ENCODE measurements at regions not wholly inside any gene's neighbourhood (a gene's known extent, or its start where the extent isn't known, plus 50 kb on each side); places are given as distances from the start of the nearest gene placed in this dataset.
"Not testable (repeated sequence)": the region's sequence is repeated elsewhere in the genome, so short reads cannot be mapped to it uniquely, and the experiment has no call there.

DNA sequence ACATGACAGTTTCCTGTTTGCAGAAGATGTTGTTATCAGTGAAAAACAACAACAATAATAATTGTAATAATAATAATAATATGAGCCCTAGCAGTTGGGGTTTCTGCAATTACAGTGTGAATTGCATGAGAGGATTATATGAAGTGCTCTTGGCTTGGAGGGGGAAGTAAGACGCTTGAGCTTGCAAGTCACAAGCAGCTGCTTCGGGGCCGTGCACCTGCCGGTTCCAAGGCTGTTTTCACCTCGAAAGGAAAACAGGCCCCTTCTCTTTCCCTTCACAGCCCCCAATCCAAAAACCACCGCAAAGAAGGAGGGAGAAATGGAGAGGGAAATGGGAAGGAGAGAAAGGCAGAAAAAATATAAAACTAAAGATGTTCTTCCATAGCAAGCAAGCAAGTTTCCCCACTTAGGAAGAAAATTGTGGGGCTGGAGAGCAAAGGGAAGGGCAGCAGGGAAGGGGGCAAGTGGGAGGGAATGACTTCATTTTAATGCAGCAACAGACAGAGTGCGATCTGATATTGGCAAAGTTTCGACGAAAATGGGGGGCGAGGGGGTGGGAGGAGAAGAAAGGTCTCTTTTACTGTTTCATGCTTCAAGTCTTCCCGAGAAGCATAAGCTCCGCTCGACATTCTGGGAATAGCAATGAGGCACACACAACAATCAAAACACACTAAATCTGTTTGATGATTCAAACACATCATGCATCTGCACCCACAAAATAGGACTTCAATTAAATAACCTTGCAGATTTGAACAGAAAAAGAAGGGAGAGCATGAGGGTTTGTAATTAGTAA lies 284.2 kb upstream of the ATP11B start:
- peak; percentile 54 for DNase-seq (ENCODE audit: low spot score)

DNA sequence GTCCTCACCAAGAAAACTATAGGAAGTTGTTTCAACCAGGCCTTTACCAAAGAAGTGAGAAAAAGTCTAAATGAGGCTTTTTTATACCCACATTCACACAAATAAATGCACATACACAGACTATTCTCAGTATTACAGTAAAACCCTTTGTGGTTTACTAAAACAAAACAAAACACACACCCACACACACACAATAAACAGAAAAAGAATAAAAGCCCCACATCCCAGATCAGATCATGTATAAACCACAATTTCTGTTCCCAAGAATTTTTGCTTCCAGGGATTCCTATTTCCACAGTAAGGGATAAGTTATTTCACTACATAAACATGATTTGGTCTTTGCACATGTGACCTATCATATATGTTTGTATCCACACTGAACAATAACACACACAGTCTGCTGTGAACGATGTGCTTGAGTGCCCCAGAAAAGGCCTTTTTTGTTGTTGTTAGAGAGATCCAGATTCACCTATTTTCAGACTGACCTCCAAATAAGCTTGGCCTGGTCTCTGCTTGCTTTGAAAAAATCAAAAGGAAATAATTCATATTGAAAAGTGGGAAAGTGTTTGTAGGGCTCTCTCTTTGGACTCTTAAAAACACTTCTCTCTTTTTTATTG lies 283.4 kb upstream of the ATP11B start:
- DNase-seq (ENCODE audit: low spot score) = no peak

DNA sequence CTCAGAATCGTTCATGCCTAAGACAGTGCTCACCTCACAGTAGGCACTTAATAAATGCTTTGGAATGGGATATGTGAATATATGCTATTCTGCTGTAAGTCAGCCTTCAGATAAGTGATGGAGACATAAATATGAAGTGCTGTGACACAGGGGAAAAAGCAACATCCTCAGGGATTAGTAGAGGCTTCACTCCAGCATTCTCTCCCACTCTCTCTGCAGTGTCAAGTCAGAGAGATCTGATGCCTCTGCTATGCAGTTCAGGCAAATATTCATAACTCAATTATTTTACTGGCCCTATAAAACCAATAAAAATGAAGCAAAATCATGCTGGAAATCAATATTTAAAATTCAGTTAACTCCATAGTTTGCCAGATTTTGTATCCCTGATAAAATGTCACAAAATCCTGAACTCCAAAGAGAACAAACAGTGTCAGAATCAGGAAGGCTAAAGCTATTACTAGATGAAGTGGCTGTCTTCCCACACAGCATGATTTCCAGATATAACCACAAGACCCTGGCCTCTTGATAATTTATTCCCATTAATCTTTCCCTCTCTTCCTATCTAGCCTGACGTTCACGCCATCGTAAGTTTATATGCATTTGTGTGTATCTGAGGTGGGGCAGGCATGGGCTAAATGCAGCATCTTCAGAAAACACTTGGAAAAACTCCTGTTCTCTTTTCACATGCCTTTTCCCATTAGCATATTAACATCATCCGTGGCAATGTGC lies 278.9 kb upstream of the ATP11B start:
- DNase-seq (ENCODE audit: low spot score) = no peak

DNA sequence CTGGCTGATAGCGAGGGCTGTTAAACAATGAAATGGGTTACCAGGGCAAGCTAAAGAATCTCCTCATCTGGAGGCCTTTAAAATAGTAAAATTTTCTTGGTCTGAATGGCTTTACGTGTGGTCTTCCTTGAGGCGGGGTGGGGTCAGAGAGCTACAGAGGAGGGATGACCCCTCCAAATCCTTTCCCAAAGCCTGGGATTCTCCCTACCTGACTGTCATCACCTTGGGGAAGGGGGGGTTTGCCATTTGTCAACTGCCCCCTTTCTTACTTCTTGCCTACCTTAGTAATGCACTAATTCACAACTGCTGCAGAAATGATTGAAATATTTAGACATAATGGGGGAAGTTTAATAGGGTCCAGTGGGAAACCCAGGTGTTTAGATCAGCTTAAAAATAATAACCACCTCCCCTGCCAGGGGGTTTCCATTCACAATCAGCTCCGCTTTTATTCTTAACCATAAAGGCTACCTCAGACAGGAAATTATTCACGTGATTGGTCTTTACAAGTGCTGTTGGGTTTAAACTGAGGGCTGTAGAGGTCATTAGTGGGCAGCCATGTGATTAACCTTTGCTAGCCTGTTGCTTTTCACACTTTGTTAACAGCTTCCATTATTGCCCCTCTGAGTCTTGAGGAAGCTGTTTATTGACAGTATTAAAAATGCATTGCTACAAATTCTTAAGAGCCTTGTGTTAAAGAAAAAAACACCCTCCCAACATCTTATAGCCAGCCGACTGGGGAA lies 276.5 kb upstream of the ATP11B start:
- peak; percentile 15 for DNase-seq (ENCODE audit: low spot score)

DNA sequence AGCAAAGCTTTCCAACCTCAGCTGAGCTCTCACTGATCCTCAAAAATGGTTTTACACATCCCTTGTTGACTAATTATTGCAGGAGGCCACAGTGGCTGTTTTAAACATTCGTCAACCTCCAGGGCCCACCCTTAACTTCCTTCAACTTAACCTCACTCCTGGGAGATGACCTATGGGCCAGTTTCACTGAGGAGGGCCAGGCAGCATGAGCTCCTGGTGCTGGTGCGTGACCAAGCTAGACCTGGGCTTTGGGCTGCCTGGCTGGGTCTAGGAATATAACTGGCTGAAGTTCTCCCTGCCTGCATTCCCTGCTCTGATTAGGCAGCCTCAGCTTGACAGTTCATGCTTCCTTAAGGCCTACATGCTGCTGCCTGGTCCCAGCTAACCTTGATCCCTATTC lies 273.7 kb upstream of the ATP11B start:
- no peak for DNase-seq (ENCODE audit: low spot score)

DNA sequence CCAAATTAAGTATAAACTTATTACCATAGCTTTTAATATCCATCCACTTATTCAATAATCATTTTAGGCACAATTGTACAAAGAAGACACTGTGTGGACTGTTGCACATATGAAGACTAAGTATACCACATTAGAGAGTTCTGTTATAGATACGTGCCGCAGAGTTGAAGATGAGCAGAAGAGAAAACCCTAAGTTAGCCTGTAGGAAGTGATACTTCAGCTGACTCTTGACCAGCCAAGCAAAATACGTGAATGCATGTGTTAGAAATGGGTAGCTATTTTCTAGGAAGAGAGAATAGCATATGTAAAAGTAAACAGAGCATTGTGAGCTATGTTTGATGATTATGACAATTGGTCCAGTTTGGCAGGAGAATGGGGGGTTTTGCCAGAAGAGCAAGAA lies 272.0 kb upstream of the ATP11B start:
- no peak for DNase-seq (ENCODE audit: low spot score)

DNA sequence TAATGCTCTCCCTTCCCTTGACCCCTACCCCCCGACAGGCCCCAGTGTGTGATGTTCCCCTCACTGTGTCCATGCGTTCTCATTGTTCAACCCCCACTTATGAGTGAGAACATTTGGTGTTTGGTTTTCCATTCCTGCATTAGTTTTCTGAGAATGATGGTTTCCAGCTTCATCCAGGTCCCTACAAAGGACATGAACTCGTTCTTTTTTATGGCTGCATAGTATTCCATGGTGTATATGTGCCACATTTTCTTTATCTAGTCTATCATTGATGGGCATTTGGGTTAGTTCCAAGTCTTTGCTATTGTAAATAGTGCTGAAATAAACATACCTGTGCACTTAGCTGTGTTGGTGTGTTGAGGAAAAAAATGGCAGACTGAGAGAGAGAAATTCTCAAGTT lies 269.9 kb upstream of the ATP11B start:
- DNase-seq (ENCODE audit: low spot score) = not testable (repeated sequence)

DNA sequence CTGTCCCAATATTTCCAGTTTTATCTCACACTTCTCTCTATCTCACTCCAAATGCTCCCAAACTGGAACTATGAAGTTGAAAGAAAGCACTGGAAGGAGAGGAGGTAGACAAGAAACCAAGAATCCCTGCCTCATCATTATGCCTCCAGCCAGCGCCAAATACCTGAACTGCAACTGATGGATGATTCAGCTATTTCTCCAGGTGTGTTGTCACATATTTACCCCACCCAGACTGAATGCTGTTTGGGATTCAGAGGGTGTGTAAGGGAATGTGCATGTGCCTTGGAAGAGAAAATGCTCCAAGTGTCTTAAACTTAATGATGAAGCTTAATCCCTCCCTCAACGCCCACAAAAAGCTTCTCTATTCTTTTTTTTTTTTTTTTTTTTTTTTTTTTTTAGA lies 269.5 kb upstream of the ATP11B start:
- no peak for DNase-seq (ENCODE audit: low spot score)

DNA sequence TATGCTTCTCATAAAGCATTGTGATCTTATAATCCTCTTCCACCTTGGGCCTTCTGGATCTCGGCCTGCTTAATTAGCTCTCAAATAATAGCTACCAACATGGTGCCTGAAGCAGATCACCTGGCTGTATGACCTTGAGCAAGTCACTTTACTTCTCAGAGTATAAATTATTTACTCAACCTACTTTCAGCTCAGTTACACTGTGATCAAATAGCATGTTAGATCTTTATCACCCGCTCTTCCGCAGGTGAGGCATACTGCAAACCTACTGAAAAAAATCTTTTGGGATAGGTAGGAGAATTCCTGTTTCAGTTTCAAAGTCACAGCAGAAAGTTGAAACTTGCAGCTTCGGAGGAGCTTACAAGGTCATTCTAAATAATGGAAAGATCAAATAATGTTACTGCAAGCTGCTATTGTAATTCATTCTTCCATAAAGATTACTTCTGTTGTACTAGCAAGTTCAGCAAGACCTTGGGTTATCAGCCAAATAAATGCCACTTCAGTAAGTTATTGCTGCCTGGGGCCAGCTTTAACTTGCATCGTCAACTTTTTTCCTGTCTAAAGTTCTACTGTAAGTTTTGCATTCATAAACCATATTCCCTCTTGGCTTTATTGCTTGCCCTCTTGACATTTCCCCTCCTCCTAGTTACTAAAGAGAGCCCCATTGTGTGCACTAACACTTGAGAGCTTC lies 268.4 kb upstream of the ATP11B start:
- DNase-seq (ENCODE audit: low spot score) = no peak

DNA sequence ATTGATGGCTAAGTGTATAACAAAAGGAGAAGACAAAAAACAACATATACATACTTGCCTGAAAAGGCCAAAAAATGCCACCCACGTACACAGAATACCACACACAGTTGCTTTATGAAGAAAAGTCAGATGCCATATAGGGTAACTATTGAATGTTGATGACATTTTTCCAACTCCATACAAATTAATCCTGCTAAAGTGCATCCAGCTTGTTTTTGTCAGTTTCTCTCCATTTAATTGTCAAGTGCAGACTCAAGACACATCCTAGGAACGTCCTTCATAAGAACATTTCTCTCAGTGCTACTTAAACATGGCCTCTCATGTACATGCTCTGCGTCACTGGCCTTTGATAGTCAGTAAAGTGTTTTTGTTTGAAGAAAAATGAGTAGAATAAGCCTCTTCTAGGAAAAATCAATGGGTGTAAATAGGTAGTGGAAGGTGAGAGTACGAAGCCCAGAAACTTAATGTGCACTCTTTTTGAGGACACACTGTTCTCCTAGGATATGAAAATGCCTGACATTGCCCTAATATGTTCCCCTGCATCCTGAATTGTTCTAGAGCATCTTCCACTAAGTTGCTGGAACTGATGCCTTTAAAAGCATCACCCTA lies 267.4 kb upstream of the ATP11B start:
- DNase-seq (ENCODE audit: low spot score) = no peak

DNA sequence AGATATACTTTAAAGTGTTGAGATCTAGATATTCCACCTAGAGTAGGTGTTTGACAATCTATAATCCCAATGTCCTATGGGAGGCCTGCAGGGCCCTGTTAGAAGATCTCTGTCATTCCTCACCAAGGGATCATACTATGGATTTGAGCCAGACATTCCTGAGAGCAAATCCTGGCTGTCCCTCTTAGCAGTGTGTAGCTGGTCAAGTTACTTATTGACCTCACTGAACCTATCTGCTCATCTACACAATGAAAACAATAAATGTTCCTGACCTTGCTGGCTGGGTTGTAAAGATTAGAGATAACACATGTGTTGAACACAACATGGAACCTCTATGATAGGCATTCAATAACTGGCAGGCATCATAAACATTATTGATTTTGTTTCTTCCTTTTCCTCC lies 265.6 kb upstream of the ATP11B start:
- no peak for DNase-seq (ENCODE audit: low spot score)

DNA sequence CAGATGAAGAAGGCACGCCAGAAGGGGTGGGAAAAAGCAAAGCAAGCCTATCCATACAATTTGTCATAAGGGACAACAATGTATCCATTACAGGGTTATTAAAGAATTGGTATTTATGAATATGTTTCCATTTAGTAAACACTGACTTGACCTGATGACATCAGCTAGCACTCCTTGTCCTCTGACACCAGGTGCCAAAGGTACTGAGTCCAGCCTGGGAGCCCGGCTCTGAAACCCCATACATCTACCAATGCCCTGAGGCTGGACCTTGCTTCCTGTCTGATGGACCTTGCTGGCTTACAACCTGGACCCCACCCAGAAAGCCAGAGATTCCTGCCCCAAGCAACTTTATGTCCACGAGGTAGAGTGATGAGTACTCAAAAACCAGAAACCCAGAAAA lies 263.0 kb upstream of the ATP11B start:
- no peak for DNase-seq (ENCODE audit: low spot score)

DNA sequence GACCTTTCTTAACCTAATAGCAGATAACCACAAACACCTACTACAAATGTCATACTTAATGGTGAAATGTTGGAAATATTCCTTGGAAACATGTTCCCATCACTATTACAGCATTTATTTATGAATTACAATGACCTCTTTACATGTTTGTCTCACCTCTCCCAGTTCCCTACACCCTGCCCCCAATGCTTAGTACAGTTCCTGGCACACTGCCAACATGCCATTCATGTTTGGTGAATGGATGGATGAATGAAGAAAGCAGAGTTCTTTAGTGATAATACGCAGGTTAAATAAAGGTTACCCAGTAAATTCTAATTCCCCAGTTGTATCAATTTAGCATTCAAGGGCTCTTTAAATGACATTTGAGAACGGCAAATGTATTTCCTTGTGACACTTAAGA lies 259.9 kb upstream of the ATP11B start:
- peak; percentile 7 for DNase-seq (ENCODE audit: low spot score)

DNA sequence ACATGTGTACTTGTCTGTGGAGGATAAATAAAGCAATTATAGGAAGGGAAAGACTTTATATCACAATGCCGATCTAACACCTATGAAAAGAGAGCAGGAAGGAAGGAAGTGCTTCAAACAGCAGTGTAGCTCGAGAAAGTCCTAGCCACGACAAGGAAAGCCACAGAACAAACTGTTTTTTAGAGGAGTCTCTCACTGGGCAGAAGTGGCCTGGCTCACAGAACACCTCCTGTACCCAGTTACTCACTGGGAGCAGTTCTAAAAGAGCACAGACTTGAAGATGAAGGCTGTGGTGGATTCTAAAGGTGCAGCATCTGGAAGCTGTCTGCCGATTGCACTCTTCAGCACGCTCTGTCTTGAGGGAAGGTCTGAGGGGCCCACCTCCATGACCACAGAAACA lies 248.8 kb upstream of the ATP11B start:
- no peak for DNase-seq (ENCODE audit: low spot score)

DNA sequence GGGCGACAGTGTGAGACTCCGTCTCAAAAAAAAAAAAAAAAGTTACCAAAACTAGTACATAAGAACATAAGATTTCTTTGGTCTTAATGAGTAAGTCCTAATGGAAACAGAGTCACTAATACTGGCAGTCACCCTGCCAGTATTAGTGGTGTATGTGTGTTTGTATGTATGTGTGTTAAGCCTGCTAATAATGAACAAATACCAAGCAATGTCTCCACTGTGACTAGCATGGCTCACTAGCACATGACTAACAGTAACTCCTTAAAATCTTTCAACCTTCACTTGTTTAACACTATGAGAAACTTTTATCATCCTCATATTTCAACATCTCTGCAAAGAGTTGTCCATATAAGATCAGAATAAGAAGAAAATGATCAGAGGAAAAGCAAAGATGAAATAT lies 231.0 kb upstream of the ATP11B start:
- no peak for DNase-seq (ENCODE audit: low spot score)

DNA sequence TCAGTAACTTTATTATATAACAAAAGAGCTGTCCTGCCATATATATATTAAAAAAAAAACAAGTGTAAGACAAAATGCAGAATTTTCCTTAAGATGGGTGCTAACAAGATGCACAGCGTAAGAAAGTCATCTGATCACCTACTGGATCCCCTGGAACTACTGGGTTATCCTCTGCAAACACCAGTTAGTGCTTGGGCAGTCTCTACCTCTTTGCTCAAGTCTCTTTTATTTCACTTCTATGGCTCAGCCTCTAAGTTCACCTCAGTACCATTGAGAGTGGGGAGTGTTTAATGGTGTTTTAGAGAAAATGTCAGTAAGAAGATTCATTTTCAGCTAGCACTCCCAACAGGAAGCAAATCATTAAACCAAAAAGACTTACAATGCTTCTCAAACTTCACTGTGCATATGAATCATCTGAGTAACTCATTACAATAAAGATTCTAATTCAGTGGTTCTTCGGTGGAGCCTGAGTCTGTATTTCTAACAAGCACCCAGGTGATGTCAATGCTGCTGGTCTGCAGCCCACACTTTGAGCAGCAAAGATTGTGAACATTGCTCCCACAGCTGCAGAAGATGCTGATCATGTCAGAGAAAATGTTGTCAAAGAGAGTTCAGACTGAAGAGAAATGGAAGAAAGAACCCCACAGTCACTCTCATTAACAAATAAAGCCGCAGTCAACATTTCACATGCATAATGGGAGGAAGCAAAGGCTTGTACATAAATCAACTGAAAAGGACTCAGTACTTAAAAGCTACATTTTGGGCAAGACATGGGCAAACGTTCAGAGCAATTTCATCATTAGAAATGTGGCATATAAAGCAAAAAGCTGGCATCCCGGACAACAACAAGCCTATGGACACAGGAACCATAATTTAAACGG lies 227.1 kb upstream of the ATP11B start:
- no peak for DNase-seq (ENCODE audit: low spot score)

DNA sequence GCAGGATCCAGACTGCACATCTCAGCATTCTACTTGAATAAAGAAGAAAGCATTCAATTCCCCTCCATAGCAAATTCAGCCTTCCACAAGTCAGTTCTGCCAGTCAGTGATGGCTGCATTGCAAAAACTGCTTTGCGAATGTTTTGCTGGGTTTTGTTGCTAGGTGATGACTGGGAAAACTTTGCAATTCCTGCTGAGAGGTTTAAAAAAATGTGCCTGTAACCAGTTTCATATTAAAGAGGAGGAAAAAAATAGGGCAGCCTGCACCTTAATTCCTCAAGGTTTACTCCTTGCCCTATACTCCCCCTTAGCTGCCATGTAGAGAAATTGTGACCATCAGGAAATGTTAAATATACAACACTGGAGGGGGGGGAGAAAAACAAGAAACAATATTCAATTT lies 225.6 kb upstream of the ATP11B start:
- DNase-seq (ENCODE audit: low spot score) = no peak

DNA sequence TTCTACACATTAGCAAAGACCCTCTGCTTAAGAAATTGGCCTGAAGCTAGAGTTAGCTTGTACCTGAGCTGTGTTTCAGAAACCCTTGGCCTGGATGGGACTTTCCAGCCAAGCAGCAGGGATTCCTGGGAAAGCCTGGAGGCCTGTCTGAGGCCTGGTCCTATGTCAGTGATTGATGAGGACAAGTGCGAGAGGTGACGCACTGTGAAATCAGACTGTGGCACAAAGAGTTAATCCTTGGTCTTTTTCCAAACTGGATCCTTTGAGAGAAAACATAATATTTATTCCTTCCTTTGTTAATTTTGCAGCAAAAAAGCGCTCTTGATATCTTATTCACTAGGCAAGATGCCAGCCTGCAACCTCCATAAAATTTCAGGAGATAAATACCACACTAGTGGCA lies 225.0 kb upstream of the ATP11B start:
- no peak for DNase-seq (ENCODE audit: low spot score)

DNA sequence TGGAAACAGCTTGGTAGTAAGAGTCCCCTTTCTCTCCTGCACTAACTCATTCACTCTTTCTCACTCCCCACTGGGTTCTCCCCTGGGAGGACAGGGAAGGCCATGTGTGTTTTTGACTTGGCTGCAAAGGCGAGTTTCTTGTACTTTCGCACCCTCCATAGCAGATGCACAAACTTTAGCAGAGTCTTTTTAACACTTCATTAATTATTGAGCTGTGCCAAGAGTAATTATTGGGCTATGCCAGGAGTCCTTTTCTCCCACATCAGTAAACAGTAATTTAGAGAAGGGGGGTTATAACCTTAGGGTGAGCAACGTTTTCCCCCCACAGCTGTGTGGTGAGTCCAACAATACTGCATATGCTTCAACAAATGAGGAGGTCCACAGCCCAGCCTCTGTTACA lies 224.4 kb upstream of the ATP11B start:
- DNase-seq (ENCODE audit: low spot score) = no peak

DNA sequence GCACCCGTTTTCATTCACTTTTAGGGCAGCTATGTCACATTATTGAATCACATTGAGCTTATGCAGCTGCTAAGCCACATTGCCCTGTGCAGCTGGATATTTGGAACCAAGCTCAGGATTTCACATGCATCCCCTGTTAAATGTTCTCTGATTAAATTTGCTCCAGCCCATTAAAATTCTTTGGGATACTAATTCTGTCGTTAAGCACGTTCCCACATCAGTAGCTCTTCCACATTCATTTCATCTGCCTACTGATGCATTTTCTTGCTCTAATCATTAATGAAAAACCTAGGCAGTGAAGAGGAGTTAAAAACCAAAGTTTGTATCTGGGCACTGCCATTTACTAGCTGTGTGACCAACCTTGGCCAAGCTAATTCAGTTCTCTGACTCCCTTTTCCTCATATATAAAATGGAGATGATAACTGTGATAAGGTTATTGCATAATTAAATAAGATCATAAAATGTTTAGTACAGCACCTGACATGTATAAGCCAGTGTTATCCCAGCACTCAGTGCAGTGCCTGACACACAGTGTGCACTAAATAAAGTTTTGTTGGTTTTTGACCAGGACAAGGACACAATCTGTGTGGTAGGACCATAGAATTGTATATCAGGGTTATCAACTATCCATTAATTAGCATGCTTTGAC lies 222.2 kb upstream of the ATP11B start:
- DNase-seq (ENCODE audit: low spot score) = no peak

Measured in NAMALWA (cell line).